Adipocyte (in vitro differentiated cells): ENCODE measurements at regions not wholly inside any gene's neighbourhood (a gene's known extent, or its start where the extent isn't known, plus 50 kb on each side); places are given as distances from the start of the nearest gene placed in this dataset.

Source experiments
- DNase-seq: peaks from one replicate; pipeline ENCODE4 v3.0.0-alpha.2; 2015; ENCODE audit warnings: low read depth
- H3K27me3 ChIP-seq: replicated peaks from 2 replicates; pipeline ENCODE4 v1.7.0; 2013; ENCODE audit warnings: mild to moderate bottlenecking, low read length, moderate library complexity; ENCODE audit not compliant: control insufficient read depth, insufficient read depth
- H3K36me3 ChIP-seq: 2 replicates; pipeline ENCODE4 v1.7.0; 2013; ENCODE audit warnings: low read length, mild to moderate bottlenecking, moderate library complexity; ENCODE audit not compliant: control insufficient read depth, insufficient read depth, severe bottlenecking
- H3K4me1 ChIP-seq: 2 replicates; pipeline ENCODE4 v1.7.0; 2013; ENCODE audit warnings: mild to moderate bottlenecking, low read length, moderate library complexity; ENCODE audit not compliant: control insufficient read depth, insufficient read depth
- H3K4me3 ChIP-seq: 2 replicates; pipeline ENCODE4 v1.7.0; 2013; ENCODE audit warnings: mild to moderate bottlenecking, low read length, moderate library complexity
- H3K9ac ChIP-seq: 2 replicates; pipeline ENCODE4 v1.7.0; 2013; ENCODE audit warnings: mild to moderate bottlenecking, low read length, moderate library complexity
- H3K9me3 ChIP-seq: 2 replicates; pipeline ENCODE4 v1.7.0; 2013; ENCODE audit warnings: mild to moderate bottlenecking, low read length, moderate library complexity; ENCODE audit not compliant: control insufficient read depth

- peak overlapping the region; percentile 90 for H3K4me3 ChIP-seq
- peaks cover 30% of the 10 kb centered on the region for H3K4me1 ChIP-seq
- peak overlapping the region; percentile 76 for H3K9ac ChIP-seq
- H3K36me3 ChIP-seq: no peaks in the 10 kb centered on the region
- no peak for DNase-seq
- H3K27me3 ChIP-seq: no peaks in the 10 kb centered on the region
- H3K9me3 ChIP-seq: no peaks in the 10 kb centered on the region
These were observed 115.7 kb upstream of the HIVEP3 start for GRCh38 chr1:42034426-42034825.

- Histone ChIP-seq H3K9me3 (no peaks in the 10 kb centered on the region), H3K4me1 (peaks cover 38% of the 10 kb centered on the region), H3K4me3 (peak overlapping the region; percentile 11), H3K27me3 (no peaks in the 10 kb centered on the region), H3K9ac (no peak overlapping the region), H3K36me3 (no peaks in the 10 kb centered on the region)
- no peak for DNase-seq
These were observed 114.9 kb upstream of the HIVEP3 start for GRCh38 chr1:42033629-42034028.

GRCh38 chr1:42017730-42018129 lies 99.0 kb upstream of the HIVEP3 start:
- no peaks in the 10 kb centered on the region for H3K4me1 ChIP-seq
- peaks cover 14% of the 10 kb centered on the region for H3K9me3 ChIP-seq
- no peak for DNase-seq
- no peak overlapping the region for H3K4me3 ChIP-seq
- H3K27me3 ChIP-seq: no peaks in the 10 kb centered on the region
- no peak overlapping the region for H3K9ac ChIP-seq
- no peaks in the 10 kb centered on the region for H3K36me3 ChIP-seq

- no peak overlapping the region for H3K4me3 ChIP-seq
- H3K27me3 ChIP-seq: no peaks in the 10 kb centered on the region
- H3K4me1 ChIP-seq: no peaks in the 10 kb centered on the region
- DNase-seq: no peak
- no peak overlapping the region for H3K9ac ChIP-seq
- no peaks in the 10 kb centered on the region for H3K36me3 ChIP-seq
- H3K9me3 ChIP-seq: peaks cover 14% of the 10 kb centered on the region
These were observed 98.5 kb upstream of the HIVEP3 start for GRCh38 chr1:42017259-42017658.

GRCh38 chr1:42014823-42015222 lies 96.1 kb upstream of the HIVEP3 start:
- no peak overlapping the region for H3K9ac ChIP-seq
- no peaks in the 10 kb centered on the region for H3K4me1 ChIP-seq
- H3K36me3 ChIP-seq: no peaks in the 10 kb centered on the region
- H3K27me3 ChIP-seq: no peaks in the 10 kb centered on the region
- peaks cover 14% of the 10 kb centered on the region for H3K9me3 ChIP-seq
- no peak overlapping the region for H3K4me3 ChIP-seq
- DNase-seq: no peak

- DNase-seq: no peak
These were observed 95.3 kb upstream of the HIVEP3 start for GRCh38 chr1:42013881-42014470.

GRCh38 chr1:42012852-42013251 lies 94.1 kb upstream of the HIVEP3 start:
- Histone ChIP-seq H3K27me3 (no peaks in the 10 kb centered on the region), H3K9me3 (peaks cover 6% of the 10 kb centered on the region), H3K9ac (no peak overlapping the region), H3K36me3 (no peaks in the 10 kb centered on the region), H3K4me1 (no peaks in the 10 kb centered on the region), H3K4me3 (no peak overlapping the region)
- DNase-seq: no peak

More at GRCh38 chr1:42013881-42014470, 95.3 kb upstream of the HIVEP3 start:
- Histone ChIP-seq H3K9ac (no peak overlapping the region), H3K36me3 (no peaks in the 10 kb centered on the region), H3K27me3 (no peaks in the 10 kb centered on the region), H3K4me1 (no peaks in the 10 kb centered on the region), H3K4me3 (no peak overlapping the region), H3K9me3 (peaks cover 14% of the 10 kb centered on the region)

GRCh38 chr1:42010381-42010780 lies 91.7 kb upstream of the HIVEP3 start:
- Histone ChIP-seq H3K4me1 (peaks cover 14% of the 10 kb centered on the region), H3K9me3 (no peaks in the 10 kb centered on the region), H3K36me3 (no peaks in the 10 kb centered on the region), H3K4me3 (no peak overlapping the region), H3K9ac (no peak overlapping the region), H3K27me3 (no peaks in the 10 kb centered on the region)
- DNase-seq: no peak

GRCh38 chr1:42008264-42008663 lies 89.5 kb upstream of the HIVEP3 start:
- Histone ChIP-seq H3K36me3 (no peaks in the 10 kb centered on the region), H3K9me3 (no peaks in the 10 kb centered on the region), H3K27me3 (no peaks in the 10 kb centered on the region)

GRCh38 chr1:42006836-42007235 lies 88.1 kb upstream of the HIVEP3 start:
- Histone ChIP-seq H3K9ac (no peak overlapping the region), H3K36me3 (no peaks in the 10 kb centered on the region), H3K4me3 (no peak overlapping the region), H3K4me1 (peaks cover 14% of the 10 kb centered on the region), H3K27me3 (no peaks in the 10 kb centered on the region), H3K9me3 (no peaks in the 10 kb centered on the region)
- DNase-seq: peak; percentile 8

More at GRCh38 chr1:42008264-42008663, 89.5 kb upstream of the HIVEP3 start:
- Histone ChIP-seq H3K4me1 (peaks cover 14% of the 10 kb centered on the region), H3K9ac (no peak overlapping the region), H3K4me3 (no peak overlapping the region)
- no peak for DNase-seq

GRCh38 chr1:42006093-42006492 lies 87.4 kb upstream of the HIVEP3 start:
- Histone ChIP-seq H3K9ac (no peak overlapping the region), H3K27me3 (no peaks in the 10 kb centered on the region), H3K9me3 (no peaks in the 10 kb centered on the region), H3K4me1 (peaks cover 14% of the 10 kb centered on the region), H3K4me3 (no peak overlapping the region), H3K36me3 (no peaks in the 10 kb centered on the region)
- no peak for DNase-seq

GRCh38 chr1:42005530-42005929 lies 86.8 kb upstream of the HIVEP3 start:
- H3K4me1 ChIP-seq: peaks cover 14% of the 10 kb centered on the region
- no peaks in the 10 kb centered on the region for H3K9me3 ChIP-seq

More at GRCh38 chr1:42005530-42005929, 86.8 kb upstream of the HIVEP3 start:
- H3K36me3 ChIP-seq: no peaks in the 10 kb centered on the region
- no peaks in the 10 kb centered on the region for H3K27me3 ChIP-seq
- H3K4me3 ChIP-seq: no peak overlapping the region
- DNase-seq: no peak
- H3K9ac ChIP-seq: no peak overlapping the region
